T-helper 2 cell treated with Interferon-gamma antibody and Interleukin-4, amounts not matched to agents 100 ng/mL and 5 ng/mL, for 36 hours (primary cell): ENCODE measurements at regions not wholly inside any gene's neighbourhood (a gene's known extent, or its start where the extent isn't known, plus 50 kb on each side); places are given as distances from the start of the nearest gene placed in this dataset.

Experiments used
- intact Hi-C: fragments of 100-400 bp; cut with micrococcal nuclease; formaldehyde crosslinking; loops from one replicate; pipeline ENCODE4 v1.15.1; 2023

- intact Hi-C loops = no loop called here
These were observed 76.8 kb upstream of the FOXP4 start for GRCh38 chr6:41469156-41470028.

DNA sequence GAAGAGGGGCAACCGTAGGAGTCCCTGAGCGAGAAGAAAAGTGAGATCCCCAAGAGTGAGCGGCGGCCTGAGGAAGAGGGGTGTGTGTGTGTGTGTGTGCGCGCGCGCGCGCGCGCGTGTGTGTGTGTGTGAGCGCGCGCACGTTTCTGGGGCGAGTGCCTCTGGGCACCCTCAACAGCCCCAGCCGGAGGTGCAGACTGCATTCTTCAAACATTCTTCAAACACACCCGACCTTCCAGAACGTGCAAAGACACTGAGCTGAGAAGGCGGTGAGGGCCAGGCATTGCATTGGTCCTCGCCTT, 76.2 kb upstream of the FOXP4 start:
- intact Hi-C loops = no loop called here

GRCh38 chr6:41470331-41471063, 75.7 kb upstream of the FOXP4 start:
- intact Hi-C loops = no loop called here

DNA sequence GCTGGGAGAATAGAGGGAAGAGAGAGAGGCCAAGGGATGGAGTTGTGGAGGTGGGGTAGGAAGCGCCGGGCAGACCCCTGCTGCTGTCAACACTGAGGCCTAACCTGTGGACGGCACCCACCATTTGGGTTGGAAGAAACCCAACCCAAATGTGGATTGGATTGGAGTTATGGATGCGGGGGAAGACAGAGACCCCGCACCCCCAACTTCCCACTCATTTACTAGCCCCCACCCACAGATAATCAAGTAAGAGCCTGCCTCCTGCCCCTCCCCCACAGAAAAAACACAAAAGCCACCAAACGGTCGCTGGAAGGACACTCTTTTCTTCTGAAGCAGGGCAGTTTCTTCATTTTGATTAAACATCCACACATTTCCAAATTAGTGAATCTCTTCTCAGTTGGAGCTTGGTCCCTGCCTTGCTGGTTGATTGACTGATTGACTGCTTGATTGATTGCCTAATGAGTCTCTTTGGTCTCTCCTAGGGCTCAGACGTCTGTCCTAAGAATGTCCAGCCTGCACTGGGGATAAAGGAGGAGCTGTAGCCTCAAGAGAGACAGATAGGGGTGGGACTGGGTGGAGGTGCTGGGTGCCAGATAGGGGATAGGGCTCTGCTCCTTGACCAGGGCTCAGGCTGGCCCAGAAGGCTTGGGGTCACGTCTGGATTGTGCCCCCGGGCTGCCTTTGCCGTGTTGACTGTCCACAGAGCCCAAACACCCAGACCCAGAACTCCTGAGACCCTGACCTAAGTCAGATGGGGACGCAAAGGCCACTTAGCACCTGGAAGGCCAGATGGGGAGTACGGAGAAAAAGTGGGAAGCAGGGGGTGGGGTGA, 74.9 kb upstream of the FOXP4 start:
- intact Hi-C loops = no loop called here

DNA sequence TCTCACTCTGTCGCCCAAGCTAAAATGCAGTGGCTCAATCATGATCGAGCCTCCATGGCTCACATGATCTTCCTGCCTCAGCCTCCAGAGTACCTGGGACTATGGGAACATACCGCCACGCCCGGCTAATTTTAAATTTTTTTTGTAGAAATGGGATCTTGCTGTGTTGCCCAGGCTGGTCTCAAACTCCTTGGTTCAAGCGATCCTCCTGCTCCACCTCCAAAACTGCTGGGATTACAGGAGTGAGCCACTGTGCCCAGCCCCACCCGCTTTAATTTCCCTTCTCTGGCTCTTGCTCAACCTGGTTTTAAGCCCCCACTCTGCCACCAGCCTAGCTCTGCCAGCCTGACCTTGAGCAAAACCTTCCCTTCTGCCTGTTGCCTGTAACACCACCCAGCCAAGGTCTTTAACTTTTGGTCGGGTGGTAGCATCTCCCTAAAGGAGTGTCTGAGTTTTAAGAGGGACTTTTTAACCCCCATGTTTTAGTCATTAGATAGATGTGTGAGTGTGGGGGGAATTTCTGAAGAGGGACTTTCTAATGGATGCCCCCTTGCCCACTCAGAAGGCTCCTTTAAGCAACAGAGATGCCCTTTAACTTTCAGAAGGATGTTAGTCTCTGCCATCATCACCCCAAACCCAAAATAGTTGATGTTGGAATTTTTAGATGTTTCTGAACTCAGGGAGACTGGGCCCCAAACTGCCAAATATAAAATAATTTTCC, 71.8 kb upstream of the FOXP4 start:
- intact Hi-C loops = no loop called here

DNA sequence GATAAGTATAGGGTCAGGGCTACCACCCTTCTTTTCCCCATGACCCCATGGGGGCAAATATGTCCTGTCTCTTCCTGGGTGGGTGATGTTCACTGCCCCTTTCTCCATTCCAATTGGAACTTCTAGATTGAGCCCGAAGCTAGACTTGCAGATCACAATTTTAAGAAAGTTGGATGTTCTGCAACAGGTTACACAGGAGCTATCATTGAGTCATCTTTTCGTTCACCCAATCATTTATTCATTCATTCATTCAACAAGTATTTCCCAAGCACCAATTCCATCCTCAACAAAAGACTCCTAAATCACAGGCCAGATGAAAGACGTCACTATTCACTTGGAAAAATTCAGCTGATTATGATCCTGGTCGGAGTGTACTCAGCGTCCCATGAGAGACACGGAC, 71.0 kb upstream of the FOXP4 start:
- intact Hi-C loops = no loop called here

DNA sequence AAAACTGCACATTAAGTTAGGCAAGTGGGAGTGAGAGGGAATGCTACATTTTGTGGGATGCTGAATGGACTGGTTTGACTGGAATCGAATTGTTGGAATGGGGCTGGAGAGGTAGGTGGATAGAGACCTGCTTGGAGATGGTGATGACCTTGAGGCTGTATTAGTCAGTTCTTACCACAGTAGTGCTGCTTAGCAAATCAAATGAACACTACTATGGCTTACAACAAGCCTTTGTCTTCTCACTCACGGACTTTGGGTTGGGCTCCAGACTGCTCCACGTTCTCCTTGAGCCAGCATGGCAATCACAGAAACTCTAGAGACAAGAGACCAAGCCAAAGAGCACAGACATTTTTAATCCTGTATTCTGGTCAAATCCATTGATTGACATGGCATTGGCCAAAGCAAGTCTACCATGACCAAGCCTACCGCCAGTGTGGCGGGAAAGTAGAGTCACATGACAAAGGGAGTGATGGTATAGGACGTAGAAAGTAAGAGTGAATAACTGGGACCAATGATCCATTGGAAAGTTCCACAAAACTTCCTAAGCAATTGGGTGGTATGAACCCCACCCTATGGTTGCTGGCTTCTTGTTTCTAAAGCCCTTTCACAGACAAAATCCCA, 70.3 kb upstream of the FOXP4 start:
- intact Hi-C loops = no loop called here

- intact Hi-C loops = no loop called here
These were observed 69.8 kb upstream of the FOXP4 start for GRCh38 chr6:41476401-41476800.

- intact Hi-C loops = no loop called here
These were observed 68.6 kb upstream of the FOXP4 start for GRCh38 chr6:41477572-41477971.

DNA sequence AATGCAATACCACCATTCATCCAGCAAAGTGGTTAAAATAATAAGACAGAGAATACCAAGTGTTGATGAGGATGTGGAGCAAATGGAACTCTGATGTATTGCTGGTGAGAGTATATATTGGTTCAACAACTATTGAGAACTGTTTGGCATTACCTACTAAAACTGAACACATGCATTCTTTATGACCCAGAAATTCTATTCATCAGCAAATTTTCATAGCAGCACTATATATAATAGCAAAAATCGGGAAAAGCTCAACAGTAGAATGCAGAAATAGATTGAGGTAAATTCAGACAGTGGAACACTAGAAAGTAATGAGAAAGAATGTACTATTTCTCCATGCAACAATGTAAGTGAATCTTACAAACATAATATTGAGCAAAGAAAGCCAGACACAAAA, 62.2 kb upstream of the FOXP4 start:
- intact Hi-C loops = no loop called here

DNA sequence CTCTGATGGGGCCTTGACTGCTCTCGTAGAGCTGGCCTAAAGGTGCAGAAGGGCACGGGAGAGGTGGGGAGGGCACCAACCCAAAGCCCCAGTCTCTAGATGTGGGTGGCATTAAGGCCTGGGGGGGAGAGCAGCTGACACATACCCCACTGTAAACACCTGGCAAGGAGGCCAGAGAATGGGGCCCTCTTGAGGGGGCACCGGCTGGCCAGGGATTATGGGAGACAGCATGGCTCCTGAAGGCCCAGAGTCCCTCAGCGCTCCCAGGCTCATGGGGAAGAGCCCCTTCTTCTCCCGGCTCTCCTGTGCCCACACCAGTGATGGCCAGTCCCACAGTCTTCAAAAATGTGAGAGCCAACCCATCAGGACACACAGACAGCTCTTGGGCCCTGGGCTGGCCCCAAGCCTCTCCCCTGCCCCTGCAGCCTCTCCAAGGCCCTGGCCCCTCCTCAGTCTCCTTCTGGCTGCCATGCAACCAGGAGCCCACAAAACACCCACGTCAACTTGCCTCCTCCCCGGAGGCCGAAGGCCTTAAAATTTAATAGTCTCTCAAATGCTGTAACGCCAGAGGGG, 58.2 kb upstream of the FOXP4 start:
- intact Hi-C loops = no loop called here

GRCh38 chr6:41488433-41489119, 57.6 kb upstream of the FOXP4 start:
- intact Hi-C loops = no loop called here

DNA sequence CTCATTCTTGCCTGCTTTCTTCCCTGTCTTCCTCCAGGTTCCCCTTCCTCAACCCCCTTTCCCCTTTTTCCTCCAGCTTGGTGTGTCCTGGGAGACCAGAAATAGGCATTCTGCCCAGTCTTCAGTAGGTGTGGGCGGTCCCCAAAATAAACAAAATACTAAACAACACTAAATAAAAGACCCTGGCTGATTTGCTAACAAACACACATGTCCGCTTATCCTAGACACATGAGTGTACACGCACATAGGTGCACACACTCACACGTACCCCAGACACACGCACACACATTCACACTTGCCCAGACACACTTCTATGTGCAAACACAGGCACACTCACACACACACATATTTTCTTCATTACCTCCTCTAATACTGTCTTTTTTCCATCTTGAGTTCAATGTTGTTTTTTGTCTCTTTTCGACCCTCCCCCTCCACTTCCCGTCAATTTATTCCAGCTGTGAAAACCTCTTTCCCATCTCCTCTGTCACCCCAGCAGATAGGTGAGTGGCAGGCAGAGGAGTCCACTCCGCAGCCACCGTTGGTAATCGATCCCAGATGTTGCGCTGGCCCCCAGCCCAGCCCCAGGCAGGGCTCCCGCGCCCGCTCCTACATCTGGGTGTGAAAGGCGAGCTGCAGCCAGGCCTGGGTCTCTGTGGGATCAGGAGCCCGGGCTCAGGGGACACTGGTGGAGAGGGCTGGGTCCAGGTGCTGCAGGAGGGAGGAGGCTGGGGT, 56.9 kb upstream of the FOXP4 start:
- intact Hi-C loops = no loop called here

GRCh38 chr6:41492261-41492891, 53.8 kb upstream of the FOXP4 start:
- intact Hi-C loops = no loop called here

GRCh38 chr6:41494212-41495110, 51.7 kb upstream of the FOXP4 start:
- intact Hi-C loops = no loop called here
